Fibroblast of lung (primary cell): ENCODE measurements at regions not wholly inside any gene's neighbourhood (a gene's known extent, or its start where the extent isn't known, plus 50 kb on each side); places are given as distances from the start of the nearest gene placed in this dataset.

Experiments
- EZH2 ChIP-seq: IDR thresholded peaks from 2 replicates; pipeline ENCODE4 v1.5.1; 2012; ENCODE audit warnings: low read length, control low read depth, mild to moderate bottlenecking; ENCODE audit errors: missing control alignments
- TF ChIP-seq, protein P1 (sequence below), 2 donors: IDR thresholded peaks in 1 of 2; conservative IDR thresholded peaks in 1 of 2; 1 replicate in 1 of 2; 2 replicates in 1 of 2; pipeline ENCODE4 v1.5.1; 2011 to 2012; ENCODE audit warnings: low read length in 2 of 2, control low read depth in 1 of 2, inconsistent platforms in 1 of 2, low read depth in 1 of 2, mild to moderate bottlenecking in 1 of 2

DNA sequence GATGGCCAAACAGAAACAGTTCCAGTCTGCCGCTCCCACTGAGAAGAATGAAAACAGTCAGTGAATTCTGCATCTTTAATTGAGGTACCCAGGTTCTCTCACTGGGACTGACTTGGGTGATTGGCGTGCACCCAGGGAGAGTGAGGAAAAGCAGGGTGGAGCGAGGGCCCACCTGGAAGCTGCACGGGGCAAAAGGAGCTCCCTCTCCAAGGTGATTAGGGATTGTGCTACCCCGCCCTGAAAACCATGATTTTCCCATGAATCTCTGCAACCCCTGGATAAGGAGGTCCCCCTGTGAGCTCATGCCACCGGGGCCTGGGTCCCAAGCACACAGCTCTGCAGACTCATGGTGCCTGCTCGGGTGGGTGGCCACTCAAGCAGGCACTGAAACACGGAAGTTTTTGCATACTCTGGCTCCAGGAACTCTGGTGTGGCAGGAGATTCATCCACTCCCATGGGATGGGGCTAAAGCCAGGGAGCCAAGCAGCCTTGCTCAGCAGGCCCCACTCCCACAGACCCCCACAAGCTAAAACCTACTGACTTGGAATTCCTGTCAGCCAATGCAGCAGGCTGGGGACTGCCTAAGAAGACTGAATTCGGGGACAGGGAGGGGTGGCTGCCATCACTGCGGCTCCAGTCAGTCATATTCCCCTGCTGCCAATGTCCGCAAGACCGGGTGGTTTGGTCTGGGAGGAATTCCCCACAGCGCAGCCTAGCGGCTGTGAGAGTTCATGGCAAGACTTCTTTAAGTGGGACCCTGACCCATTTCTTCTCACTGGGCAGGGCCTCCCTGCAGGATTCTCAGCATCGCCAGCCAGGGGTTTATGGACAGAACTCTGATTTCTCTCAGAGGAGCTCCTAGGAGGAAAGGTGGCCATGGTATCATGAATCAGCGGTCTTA is 652.2 kb upstream of the RGMB start:
- TF ChIP-seq, protein P1, sequence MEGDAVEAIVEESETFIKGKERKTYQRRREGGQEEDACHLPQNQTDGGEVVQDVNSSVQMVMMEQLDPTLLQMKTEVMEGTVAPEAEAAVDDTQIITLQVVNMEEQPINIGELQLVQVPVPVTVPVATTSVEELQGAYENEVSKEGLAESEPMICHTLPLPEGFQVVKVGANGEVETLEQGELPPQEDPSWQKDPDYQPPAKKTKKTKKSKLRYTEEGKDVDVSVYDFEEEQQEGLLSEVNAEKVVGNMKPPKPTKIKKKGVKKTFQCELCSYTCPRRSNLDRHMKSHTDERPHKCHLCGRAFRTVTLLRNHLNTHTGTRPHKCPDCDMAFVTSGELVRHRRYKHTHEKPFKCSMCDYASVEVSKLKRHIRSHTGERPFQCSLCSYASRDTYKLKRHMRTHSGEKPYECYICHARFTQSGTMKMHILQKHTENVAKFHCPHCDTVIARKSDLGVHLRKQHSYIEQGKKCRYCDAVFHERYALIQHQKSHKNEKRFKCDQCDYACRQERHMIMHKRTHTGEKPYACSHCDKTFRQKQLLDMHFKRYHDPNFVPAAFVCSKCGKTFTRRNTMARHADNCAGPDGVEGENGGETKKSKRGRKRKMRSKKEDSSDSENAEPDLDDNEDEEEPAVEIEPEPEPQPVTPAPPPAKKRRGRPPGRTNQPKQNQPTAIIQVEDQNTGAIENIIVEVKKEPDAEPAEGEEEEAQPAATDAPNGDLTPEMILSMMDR (conservative IDR thresholded peaks at IDR 0.05 in 1 of 2, IDR thresholded peaks at IDR 0.05 in 1 of 2; ENCODE audit: low read depth in 1 of 2, low read length in 2 of 2): no peak
- TF ChIP-seq EZH2: no peak
